Body of pancreas (tissue), 4 donors: ENCODE measurements at regions not wholly inside any gene's neighbourhood (a gene's known extent, or its start where the extent isn't known, plus 50 kb on each side); places are given as distances from the start of the nearest gene placed in this dataset.

Experiments used
- ATAC-seq: fragments of 150-250 bp; one replicate; pipeline ENCODE4 v1.9.1; 2016
- DNase-seq, 4 donors: peaks; one replicate each; pipeline ENCODE4 v3.0.0-alpha.2; 2019
- H3K27ac ChIP-seq, 4 donors: fragments of 200-600 bp; sonication (generic); 1 replicate in 3 of 4; 2 replicates in 1 of 4; pipeline versions ENCODE4 v1.5.1 to v1.6.1; 2016 to 2019; ENCODE audit warnings: mild to moderate bottlenecking in 1 of 4, mixed read lengths in 1 of 4, moderate library complexity in 1 of 4
- H3K27me3 ChIP-seq, 2 donors: fragments of 200-600 bp; sonication (generic); one replicate each; pipeline ENCODE4 v1.6.0; 2016; ENCODE audit warnings: mild to moderate bottlenecking in 1 of 2
- H3K36me3 ChIP-seq, 2 donors: fragments of 200-600 bp; sonication (generic); replicated peaks in 1 of 2; 2 replicates each; pipeline ENCODE4 v1.5.1; 2016; ENCODE audit warnings: low read depth in 2 of 2; ENCODE audit not compliant: insufficient read depth in 1 of 2
- H3K4me1 ChIP-seq: fragments of 200-600 bp; sonication (generic); one replicate; pipeline ENCODE4 v1.6.0; 2016
- H3K4me3 ChIP-seq, 2 donors: fragments of 200-600 bp; sonication (generic); 1 replicate in 1 of 2; 2 replicates in 1 of 2; pipeline ENCODE4 v1.5.1; 2016 to 2019
- H3K9me3 ChIP-seq, 3 donors: fragments of 200-600 bp; sonication (generic); 1 replicate in 2 of 3; 2 replicates in 1 of 3; pipeline ENCODE4 v1.5.1; 2016
- POLR2A ChIP-seq, 3 donors: fragments of 450-650 bp; IDR thresholded peaks; one replicate each; pipeline ENCODE4 v1.6.1; 2016; ENCODE audit warnings: antibody characterized with exemption in 3 of 3, mild to moderate bottlenecking in 2 of 3
- WGBS, 2 donors: methylation state at CpG; one replicate each; pipeline ENCODE4 v1.1.5; 2017; 5-methylcytosine and 5-hydroxymethylcytosine counted together
- intact Hi-C: fragments of 100-400 bp; cut with DNase I; formaldehyde crosslinking; loops from one replicate; pipeline ENCODE4 v1.15.1; 2023
- TF ChIP-seq, protein P1 (sequence below), 7 experiments: fragments of 450-650 bp in 4 of 7; fragments of 200-600 bp in 3 of 7; sonication (generic) in 3 of 7; IDR thresholded peaks; one replicate each; pipeline ENCODE4 v1.5.1; 2016 to 2019; ENCODE audit warnings: antibody characterized with exemption in 7 of 7

DNA sequence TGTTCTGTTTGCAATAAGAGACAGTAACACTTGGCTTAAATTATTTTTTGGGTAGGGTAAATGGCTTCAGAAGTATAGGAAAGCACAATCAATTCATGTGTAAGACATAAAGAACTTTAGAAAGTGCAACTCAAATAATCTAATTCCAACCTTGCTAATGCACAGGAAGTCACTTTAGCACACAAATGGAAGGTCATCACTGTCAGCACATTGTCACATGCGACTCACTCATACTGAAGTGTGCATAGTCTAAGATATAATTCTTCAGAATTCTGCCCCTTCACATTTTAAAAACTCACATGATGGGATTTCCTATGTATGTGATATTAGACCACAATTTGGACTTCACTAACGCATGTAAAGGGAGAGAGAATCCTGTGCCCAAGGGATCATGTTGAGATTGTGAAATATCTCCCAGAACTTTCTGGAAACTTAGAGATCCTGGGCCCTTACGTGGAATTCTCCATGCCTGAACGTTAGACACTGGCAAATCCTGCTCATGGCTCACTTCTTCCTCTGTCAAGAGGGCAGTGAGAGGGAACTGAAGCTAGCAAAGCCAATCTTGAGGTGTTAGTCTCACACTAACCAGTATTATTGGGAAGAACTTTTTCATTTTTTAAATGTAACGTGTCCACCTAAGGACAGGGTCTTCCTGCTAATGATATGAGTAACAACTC lies 403.2 kb upstream of the PTGER4 start:
- Histone ChIP-seq H3K4me1 (no peaks in the 10 kb centered on the region), H3K36me3 (no peaks in the 10 kb centered on the region), H3K27ac (no peak overlapping the region), H3K9me3 (no peaks in the 10 kb centered on the region), H3K4me3 (no peak overlapping the region), H3K27me3 (no peaks in the 10 kb centered on the region)
- 80 to 83% methylated on average over 5 of the region's 5 CpGs for WGBS, 2 donors
- no peak for ATAC-seq
- intact Hi-C loops: no loop called here
- TF ChIP-seq, protein P1, sequence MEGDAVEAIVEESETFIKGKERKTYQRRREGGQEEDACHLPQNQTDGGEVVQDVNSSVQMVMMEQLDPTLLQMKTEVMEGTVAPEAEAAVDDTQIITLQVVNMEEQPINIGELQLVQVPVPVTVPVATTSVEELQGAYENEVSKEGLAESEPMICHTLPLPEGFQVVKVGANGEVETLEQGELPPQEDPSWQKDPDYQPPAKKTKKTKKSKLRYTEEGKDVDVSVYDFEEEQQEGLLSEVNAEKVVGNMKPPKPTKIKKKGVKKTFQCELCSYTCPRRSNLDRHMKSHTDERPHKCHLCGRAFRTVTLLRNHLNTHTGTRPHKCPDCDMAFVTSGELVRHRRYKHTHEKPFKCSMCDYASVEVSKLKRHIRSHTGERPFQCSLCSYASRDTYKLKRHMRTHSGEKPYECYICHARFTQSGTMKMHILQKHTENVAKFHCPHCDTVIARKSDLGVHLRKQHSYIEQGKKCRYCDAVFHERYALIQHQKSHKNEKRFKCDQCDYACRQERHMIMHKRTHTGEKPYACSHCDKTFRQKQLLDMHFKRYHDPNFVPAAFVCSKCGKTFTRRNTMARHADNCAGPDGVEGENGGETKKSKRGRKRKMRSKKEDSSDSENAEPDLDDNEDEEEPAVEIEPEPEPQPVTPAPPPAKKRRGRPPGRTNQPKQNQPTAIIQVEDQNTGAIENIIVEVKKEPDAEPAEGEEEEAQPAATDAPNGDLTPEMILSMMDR (IDR thresholded peaks at IDR 0.05): no peak
- no peak for TF ChIP-seq POLR2A (IDR thresholded peaks at IDR 0.05)
- DNase-seq: no peak

DNA sequence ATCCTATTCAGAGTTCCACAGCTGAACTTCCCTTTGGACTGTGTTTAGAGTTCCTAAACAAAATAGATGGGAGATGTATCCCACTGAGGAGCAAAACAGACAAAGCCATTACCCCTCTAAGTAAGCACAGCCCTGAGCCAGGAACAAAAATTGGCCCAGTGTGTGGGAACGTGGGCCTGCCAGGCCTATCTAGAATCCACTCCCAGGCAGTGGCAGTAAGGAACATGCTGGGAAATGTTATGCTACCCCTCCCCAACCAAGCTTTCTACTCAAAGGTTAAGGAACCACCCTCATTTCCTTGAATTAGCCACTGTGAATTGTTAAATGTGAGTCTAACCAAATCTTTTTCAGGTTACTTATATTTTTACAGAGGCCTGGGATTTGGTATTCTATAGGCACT lies 405.1 kb upstream of the PTGER4 start:
- Histone ChIP-seq H3K27me3 (no peaks in the 10 kb centered on the region), H3K4me3 (no peak overlapping the region), H3K27ac (no peak overlapping the region), H3K36me3 (no peaks in the 10 kb centered on the region), H3K9me3 (no peaks in the 10 kb centered on the region), H3K4me1 (no peaks in the 10 kb centered on the region)
- DNase-seq: no peak
- intact Hi-C loops: no loop called here
- WGBS, 2 donors: 50 to 63% methylated on average over 1 of the region's 1 CpG
- no peak for ATAC-seq
- no peak for TF ChIP-seq POLR2A (IDR thresholded peaks at IDR 0.05)
- TF ChIP-seq, protein P1 (IDR thresholded peaks at IDR 0.05): no peak

DNA sequence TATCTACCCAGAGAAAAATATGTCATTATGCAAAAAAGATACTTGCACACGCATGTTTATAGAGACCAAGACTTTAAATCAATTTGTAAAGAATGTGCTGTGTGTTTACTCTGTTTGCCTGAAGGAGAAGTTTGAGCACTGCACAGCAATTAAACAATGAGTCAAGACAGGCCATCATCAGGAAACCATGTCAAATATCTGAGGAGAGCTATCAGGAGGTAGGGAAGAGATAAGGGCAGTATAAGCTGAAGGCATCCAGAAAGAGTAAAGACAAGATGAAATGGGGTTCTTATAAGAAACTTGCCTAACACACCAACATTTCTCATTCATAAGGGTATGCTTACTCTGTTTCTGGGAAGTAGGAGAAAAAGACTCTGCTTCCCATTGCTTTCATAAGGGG lies 405.8 kb upstream of the PTGER4 start:
- WGBS, 2 donors: 58 to 78% methylated on average over 1 of the region's 1 CpG
- Histone ChIP-seq H3K27ac (no peak overlapping the region), H3K4me1 (no peaks in the 10 kb centered on the region), H3K4me3 (no peak overlapping the region), H3K36me3 (no peaks in the 10 kb centered on the region), H3K9me3 (no peaks in the 10 kb centered on the region), H3K27me3 (no peaks in the 10 kb centered on the region)
- DNase-seq (no peak), ATAC-seq (no peak)
- intact Hi-C loops: no loop called here
- no peak for TF ChIP-seq POLR2A (IDR thresholded peaks at IDR 0.05)
- TF ChIP-seq, protein P1 (IDR thresholded peaks at IDR 0.05): no peak

DNA sequence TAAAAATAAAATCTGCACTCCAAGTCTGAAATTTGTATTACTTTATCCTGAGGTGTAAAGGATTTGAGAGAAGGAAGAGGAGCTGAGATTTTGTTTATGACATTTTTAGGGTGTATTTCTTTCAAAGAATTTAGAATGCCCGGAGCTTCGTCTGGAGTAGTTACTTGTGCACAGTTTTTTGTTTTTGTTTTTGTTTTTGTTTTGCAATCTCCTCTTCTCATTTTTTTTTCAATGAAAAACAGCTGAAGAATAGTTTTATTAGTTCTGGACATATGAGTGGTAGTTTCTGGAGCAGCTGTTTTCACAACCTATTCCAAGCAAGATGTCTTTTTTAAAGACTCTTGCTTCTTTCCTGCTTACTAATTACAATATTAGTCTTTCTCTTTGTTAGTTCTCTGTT lies 408.2 kb upstream of the PTGER4 start:
- Histone ChIP-seq H3K9me3 (no peaks in the 10 kb centered on the region), H3K4me3 (no peak overlapping the region), H3K27ac (no peak overlapping the region), H3K36me3 (no peaks in the 10 kb centered on the region), H3K27me3 (no peaks in the 10 kb centered on the region), H3K4me1 (no peaks in the 10 kb centered on the region)
- DNase-seq (no peak), ATAC-seq (no peak)
- no peak for TF ChIP-seq POLR2A (IDR thresholded peaks at IDR 0.05)
- TF ChIP-seq, protein P1 (IDR thresholded peaks at IDR 0.05): no peak
- 84 to 97% methylated on average over 2 of the region's 2 CpGs for WGBS, 2 donors
- intact Hi-C loops: no loop called here

DNA sequence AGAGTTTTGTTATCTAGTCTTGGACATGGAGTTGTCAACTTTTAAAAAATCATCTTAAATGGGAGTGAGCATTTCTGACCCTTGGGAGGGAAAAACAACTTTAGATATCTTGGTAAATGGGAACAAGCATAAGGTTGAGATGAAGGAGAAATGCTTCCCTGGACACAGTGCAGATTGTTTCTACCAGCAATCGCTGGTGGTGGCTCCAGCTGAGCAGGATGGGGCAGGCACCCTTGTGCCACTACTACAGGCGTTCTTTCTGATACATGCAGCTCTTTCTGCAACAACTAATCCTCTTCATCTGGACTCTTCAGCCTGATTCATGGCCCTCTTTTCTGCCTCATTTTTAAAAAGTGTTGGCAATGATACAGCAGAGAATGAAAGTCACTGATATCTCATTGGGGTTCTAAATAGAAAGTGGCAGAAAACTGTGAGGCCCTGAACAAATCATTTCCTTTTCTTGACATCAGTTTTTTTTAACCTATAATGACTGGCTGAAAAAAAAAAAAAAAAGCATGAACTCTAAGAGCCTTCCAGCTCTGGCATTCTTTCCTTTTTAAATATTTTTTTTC lies 409.4 kb upstream of the PTGER4 start:
- H3K27me3 ChIP-seq: no peaks in the 10 kb centered on the region
- intact Hi-C loops: no loop called here
- ATAC-seq (no peak), DNase-seq (no peak)
- 84 to 87% methylated on average over 2 of the region's 2 CpGs for WGBS, 2 donors
- H3K4me3 ChIP-seq: no peak overlapping the region
- no peaks in the 10 kb centered on the region for H3K9me3 ChIP-seq
- H3K4me1 ChIP-seq: no peaks in the 10 kb centered on the region
- no peaks in the 10 kb centered on the region for H3K36me3 ChIP-seq
- H3K27ac ChIP-seq: no peak overlapping the region
- TF ChIP-seq POLR2A (IDR thresholded peaks at IDR 0.05): no peak
